Stimulated activated CD4-positive, alpha-beta T cell treated with anti-CD3 and anti-CD28 coated beads, Interleukin-4, amount 100 ng/mL, for 48 hours (primary cell): ENCODE measurements at regions not wholly inside any gene's neighbourhood (a gene's known extent, or its start where the extent isn't known, plus 50 kb on each side); places are given as distances from the start of the nearest gene placed in this dataset.

Experiments used
- DNase-seq, 2 donors: peaks; one replicate each; pipeline ENCODE4 v3.0.0-alpha.2; 2020; ENCODE audit warnings: low read depth in 2 of 2

DNA sequence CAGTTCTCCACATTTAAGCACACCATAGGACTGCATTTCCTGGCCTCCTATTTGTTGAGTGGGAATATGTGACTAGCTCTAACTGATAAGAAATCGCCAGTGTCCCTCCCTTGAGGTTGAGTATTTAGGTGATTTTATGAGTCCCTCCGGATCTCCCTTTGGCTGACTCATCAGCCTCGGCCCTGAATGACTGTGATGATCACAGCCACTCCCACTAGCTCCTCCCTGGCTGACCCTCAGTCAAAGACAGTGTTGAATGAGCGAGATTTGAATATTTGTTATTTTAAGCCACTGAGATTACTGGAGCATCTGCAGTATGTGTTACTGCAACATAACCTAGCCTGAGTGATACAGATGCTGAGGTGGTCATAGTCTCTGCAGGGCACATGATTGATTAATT, 515.3 kb downstream of the EPHB1 start:
- no peak for DNase-seq

GRCh38 chr3:135311699-135312098, 516.6 kb downstream of the EPHB1 start:
- no peak for DNase-seq

DNA sequence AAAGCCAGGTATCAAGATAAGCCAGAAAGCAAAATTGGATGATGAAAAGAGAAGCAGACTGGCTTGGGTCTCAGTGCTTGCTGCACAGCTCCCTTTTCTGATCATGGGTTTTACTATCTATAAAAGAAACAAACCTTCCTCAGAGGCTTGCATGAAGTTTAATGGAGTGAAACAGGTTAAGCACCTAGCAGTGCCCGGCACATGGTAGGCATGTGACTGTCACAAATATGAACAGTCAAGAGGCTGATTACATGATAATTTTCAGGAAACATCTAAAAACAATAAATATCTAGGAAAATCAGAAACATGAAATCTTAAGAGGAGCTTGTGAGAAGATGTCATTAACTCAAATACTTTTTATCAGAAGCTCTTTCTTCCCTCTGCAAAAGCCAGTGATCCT, 519.2 kb downstream of the EPHB1 start:
- DNase-seq = no peak

DNA sequence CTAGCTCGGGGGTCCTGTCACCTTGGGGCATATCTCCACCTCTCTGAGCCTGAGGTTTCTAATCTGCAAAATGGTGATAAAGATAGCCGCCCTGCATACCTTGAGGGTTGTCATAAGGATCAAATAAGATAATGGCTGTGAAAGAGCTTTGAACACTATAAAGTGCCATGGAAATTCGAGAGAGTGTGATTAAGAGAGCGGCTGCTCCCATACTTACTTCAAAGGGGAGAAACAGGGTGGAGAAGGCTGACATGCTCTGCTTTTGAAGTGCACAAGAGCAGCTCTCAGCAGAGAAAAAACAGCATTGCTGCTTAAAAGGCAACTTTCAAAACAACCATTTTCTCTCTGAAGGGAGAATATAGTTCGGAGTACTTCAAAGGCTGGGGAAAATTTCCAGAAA, 529.2 kb downstream of the EPHB1 start:
- DNase-seq = no peak

GRCh38 chr3:135325096-135325495, 530.0 kb downstream of the EPHB1 start:
- DNase-seq = no peak

- DNase-seq = no peak
These were observed 530.7 kb downstream of the EPHB1 start for GRCh38 chr3:135325726-135326235.

- no peak for DNase-seq
These were observed 531.8 kb downstream of the EPHB1 start for GRCh38 chr3:135326851-135327250.

DNA sequence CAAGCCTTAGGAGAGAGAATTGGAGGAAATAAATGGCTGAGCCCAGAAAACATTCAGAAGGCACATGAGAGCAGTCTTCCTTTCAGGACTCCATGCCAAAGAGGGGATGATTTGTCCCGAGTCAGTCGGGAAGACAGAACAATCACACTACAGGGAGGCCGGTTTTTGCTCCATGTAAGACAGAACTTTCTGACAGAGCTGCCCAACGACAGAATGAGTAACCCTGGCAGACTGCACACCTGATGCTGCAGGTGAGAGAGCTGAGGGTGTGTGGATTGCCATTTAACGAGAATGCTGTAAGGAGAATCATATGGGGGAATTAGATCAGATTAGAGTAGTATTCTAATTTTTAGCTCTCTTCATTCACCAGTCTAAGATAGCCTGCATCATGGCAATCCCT, 533.0 kb downstream of the EPHB1 start:
- DNase-seq = no peak

- DNase-seq = no peak
These were observed 534.4 kb downstream of the EPHB1 start for GRCh38 chr3:135329479-135329878.

- DNase-seq = no peak
These were observed 542.1 kb downstream of the EPHB1 start for GRCh38 chr3:135337192-135337591.

- DNase-seq = no peak
These were observed 553.6 kb downstream of the EPHB1 start for GRCh38 chr3:135348690-135349089.

DNA sequence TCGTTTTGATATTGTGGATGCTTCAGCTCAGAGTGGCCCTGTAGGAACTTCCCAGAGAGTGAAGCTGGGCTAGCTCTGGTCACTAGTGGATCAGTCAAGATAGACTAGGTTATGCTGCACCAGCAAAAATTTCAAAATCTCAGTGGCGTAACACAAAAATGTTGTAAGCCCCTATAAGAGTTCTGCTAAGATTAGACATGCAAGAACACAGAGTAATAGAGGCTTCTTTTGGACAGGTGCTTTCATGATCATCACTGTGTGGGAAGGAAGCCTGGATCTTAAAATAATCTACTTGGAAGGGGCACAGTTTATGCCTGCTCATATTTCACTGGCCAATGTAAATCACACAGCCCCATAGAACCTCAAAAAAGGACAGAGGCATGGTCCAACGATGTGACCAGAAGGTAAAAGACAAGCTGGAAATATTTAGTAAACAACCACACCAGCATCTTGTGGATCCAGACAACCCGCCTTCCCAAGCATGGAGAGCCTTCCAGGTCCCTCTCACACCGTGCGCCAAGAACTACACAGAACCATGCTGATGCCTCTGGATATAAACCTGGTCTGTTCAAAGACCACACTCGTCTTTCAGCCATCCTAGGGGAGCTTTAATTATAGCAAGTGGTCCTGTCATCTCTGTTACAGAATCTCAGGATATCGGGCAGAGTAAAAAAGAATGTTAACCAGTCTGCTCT, 554.3 kb downstream of the EPHB1 start:
- DNase-seq = no peak

DNA sequence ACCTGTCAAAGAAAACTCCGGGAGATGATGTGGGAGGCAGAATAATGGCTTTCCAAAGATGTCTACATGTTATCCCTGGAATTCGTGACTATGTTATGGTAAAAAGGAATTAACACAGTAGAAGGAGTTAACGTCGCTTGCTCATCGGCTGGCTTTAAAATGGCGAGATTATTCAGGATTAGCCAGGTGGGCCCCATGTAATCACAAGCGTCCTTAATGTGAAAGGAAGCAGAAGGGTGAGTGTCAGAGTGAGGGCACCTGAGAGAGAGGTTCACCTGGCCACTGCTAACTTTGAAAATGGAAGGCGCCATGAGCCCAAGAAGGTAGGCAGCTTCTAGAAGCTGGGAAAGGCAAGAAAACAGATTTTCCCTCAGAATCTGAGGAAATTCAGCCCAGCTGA, 557.2 kb downstream of the EPHB1 start:
- DNase-seq = no peak

DNA sequence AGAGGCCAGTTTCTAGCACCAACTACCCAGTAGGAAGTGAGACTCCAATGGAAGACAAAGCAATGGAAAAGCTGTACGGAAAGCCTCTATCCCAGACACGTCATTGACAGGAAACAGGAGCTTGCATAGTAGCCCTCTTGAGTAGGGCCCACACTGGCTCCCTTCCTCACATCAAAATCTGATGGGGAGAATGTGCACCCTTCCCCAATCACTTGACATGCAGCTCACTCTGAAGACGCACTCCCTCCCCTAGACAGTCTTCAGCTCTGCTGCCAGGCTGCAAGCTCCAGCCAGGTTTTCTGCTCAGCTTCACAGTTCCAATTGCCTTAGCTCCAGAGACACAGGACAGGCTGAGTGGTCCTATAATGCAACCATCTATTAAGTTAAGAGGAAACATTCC, 567.8 kb downstream of the EPHB1 start:
- no peak for DNase-seq

DNA sequence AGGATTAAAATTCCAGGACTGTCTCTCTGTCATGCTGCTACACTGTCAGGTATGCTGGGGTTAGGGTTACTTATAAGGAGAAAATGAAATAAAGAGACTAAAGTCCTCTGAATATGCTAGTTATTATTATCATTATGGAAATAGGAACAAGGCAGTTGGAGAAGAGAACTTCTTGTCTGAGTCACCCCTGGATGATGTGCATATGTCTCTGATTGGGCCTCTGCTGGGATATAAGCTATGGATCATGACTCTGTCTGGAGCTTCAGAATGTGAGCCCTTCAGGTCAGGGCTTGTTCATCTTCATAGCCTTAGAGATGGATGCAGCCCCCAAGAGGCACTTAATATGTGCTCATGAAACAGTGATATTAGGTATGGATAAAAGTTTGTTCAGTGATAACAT, 569.6 kb downstream of the EPHB1 start:
- no peak for DNase-seq

DNA sequence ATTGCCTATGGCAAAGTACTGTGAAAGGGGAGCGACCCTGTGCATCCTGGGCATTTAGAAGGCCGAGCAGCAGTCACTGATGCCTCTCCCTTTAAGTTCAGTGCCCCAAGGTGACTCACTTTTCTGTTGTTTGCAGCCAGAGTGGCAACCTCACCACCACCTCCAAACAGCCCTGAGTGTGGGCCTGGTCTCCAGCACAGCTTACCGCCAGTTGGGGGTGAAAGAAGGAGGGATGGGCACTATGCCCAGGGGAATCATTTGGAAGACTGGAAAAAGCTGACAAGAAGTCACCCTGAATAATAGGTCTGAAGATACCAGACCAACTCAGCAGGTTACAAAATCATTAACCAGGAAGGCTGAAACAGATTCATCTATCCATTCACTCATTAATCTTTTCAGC, 571.8 kb downstream of the EPHB1 start:
- no peak for DNase-seq

GRCh38 chr3:135368316-135368715, 573.3 kb downstream of the EPHB1 start:
- no peak for DNase-seq

- no peak for DNase-seq
These were observed 573.7 kb downstream of the EPHB1 start for GRCh38 chr3:135368781-135369180.

DNA sequence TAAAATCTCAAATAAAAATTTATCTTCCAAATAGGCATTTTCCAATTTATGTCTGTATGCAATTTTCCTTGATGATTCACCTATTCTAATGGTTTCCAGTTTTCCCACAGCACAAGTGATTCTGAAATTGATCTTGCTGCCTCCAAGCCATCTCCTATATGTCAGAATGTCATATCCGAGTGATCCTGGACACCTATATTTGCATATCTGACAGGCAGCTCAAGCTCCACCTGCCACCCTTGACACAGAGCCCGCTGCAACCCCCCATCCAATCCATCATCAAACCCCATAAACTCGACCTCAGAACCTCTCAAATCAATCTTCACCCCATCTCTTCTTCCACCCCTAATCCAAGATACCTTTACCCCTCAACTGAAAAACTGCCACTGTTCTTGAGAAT, 579.5 kb downstream of the EPHB1 start:
- DNase-seq = no peak

DNA sequence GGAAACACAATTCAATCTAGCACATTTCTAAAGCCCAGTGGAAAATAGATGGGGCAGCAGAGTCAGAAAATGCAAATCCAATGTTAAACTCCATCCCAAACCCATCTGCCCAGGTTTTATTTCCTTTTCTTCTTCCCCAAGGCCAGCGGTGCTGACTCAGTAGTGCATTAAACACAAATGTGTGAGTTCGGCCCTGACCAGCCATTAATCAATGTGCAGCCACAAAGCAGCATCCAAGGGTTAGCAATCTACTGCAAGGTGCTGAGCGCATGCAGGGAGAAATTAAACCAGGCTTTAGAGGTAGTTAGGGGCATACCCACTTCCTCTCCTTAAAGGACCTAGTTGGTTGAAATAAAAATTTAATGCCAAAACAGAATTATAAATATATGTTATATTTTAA, 583.3 kb upstream of the PPP2R3A start:
- DNase-seq = no peak

GRCh38 chr3:135382621-135383020, 582.9 kb upstream of the PPP2R3A start:
- DNase-seq = no peak

- no peak for DNase-seq
These were observed 582.2 kb upstream of the PPP2R3A start for GRCh38 chr3:135383301-135383700.

DNA sequence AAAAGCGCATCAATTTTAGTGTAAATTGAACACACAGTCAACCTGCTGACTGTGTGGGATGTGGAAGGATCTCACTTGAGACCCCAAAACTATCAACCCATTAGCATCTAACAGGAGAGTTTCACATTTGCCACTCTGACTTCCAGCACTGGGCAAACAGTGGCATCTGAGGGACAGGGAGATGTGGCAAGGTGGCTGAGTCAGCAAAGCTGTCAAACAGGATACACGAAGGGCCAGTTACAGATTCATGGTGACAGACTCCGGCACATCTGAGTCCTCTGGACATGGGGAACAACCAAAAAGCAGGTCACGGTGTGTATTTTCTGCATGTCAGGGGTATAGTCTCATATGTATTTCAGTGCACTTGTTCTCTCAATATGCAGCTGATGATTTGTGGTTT, 573.4 kb upstream of the PPP2R3A start:
- no peak for DNase-seq

GRCh38 chr3:135393159-135393558, 572.4 kb upstream of the PPP2R3A start:
- no peak for DNase-seq
